H9 (cell line): ENCODE measurements at regions not wholly inside any gene's neighbourhood (a gene's known extent, or its start where the extent isn't known, plus 50 kb on each side); places are given as distances from the start of the nearest gene placed in this dataset.
A peak's percentile ranks its signal among the peaks of the same experiment; 100 is the strongest.

Experiments used
- DNase-seq: peaks from one replicate; pipeline ENCODE4 v3.0.0-alpha.2; 2017
- H2AFZ ChIP-seq: one replicate; pipeline ENCODE4 v1.6.1; 2013; ENCODE audit warnings: mild to moderate bottlenecking, low read length, control low read depth, moderate library complexity
- H2AK5ac ChIP-seq: 2 replicates; pipeline ENCODE4 v1.6.1; 2013; ENCODE audit warnings: low read length, control low read depth, mixed read lengths; ENCODE audit not compliant: insufficient read length
- H2BK120ac ChIP-seq: one replicate; pipeline ENCODE4 v1.6.1; 2013; ENCODE audit warnings: low read depth, mild to moderate bottlenecking, low read length, control low read depth, inconsistent platforms; ENCODE audit not compliant: poor library complexity, severe bottlenecking
- H2BK12ac ChIP-seq: 2 replicates; pipeline ENCODE4 v1.6.1; 2013; ENCODE audit warnings: low read length, control low read depth, mixed read lengths, low read depth; ENCODE audit not compliant: insufficient read length
- H2BK15ac ChIP-seq: 2 replicates; pipeline ENCODE4 v1.6.1; 2013; ENCODE audit warnings: low read depth, low read length, control low read depth
- H2BK20ac ChIP-seq: one replicate; pipeline ENCODE4 v1.6.1; 2013; ENCODE audit warnings: low read depth, mild to moderate bottlenecking, low read length, control low read depth, inconsistent platforms; ENCODE audit not compliant: poor library complexity, severe bottlenecking
- H2BK5ac ChIP-seq: 2 replicates; pipeline ENCODE4 v1.6.1; 2013; ENCODE audit warnings: low read length, control low read depth, mixed read lengths; ENCODE audit not compliant: insufficient read length
- H3K14ac ChIP-seq: 2 replicates; pipeline ENCODE4 v1.6.1; 2013; ENCODE audit warnings: low read length, control low read depth; ENCODE audit not compliant: insufficient read depth
- H3K18ac ChIP-seq: 2 replicates; pipeline ENCODE4 v1.6.1; 2013; ENCODE audit warnings: low read depth, mild to moderate bottlenecking, mixed read lengths, low read length, control low read depth; ENCODE audit not compliant: insufficient read length
- H3K23ac ChIP-seq: 2 replicates; pipeline ENCODE4 v1.6.1; 2013; ENCODE audit warnings: low read length, control low read depth, mixed read lengths, low read depth; ENCODE audit not compliant: insufficient read length
- H3K23me2 ChIP-seq: 2 replicates; pipeline ENCODE4 v1.6.1; 2013; ENCODE audit warnings: low read depth, mild to moderate bottlenecking, mixed read lengths, low read length, control low read depth; ENCODE audit not compliant: insufficient read length, poor library complexity, severe bottlenecking
- H3K27ac ChIP-seq: 2 replicates; pipeline ENCODE4 v1.5.1; 2013; ENCODE audit warnings: low read length, control low read depth, mixed read lengths, low read depth; ENCODE audit not compliant: insufficient read length
- H3K27me3 ChIP-seq: 2 replicates; pipeline ENCODE4 v1.6.1; 2013; ENCODE audit warnings: low read length, control low read depth, inconsistent platforms; ENCODE audit not compliant: insufficient read depth
- H3K4ac ChIP-seq: 2 replicates; pipeline ENCODE4 v1.6.1; 2013; ENCODE audit warnings: low read depth, mild to moderate bottlenecking, control low read depth, inconsistent platforms, low read length, moderate library complexity
- H3K4me1 ChIP-seq: 2 replicates; pipeline ENCODE4 v1.6.1; 2013; ENCODE audit warnings: low read length, control low read depth, inconsistent platforms; ENCODE audit not compliant: insufficient read depth
- H3K4me2 ChIP-seq: 2 replicates; pipeline ENCODE4 v1.6.1; 2013; ENCODE audit warnings: low read length, control low read depth, mixed read lengths; ENCODE audit not compliant: insufficient read length, insufficient read depth
- H3K56ac ChIP-seq: 2 replicates; pipeline ENCODE4 v1.6.1; 2013; ENCODE audit warnings: low read depth, mild to moderate bottlenecking, mixed read lengths, low read length, control low read depth; ENCODE audit not compliant: insufficient read length
- H3K79me1 ChIP-seq: 2 replicates; pipeline ENCODE4 v1.6.1; 2013; ENCODE audit warnings: low read depth, mild to moderate bottlenecking, moderate library complexity, low read length, control low read depth, inconsistent platforms; ENCODE audit not compliant: insufficient read depth, poor library complexity, severe bottlenecking
- H3K79me2 ChIP-seq: 2 replicates; pipeline ENCODE4 v1.6.1; 2013; ENCODE audit warnings: low read length, control low read depth, inconsistent platforms; ENCODE audit not compliant: insufficient read depth
- H3K9ac ChIP-seq: 2 replicates; pipeline ENCODE4 v1.6.1; 2013; ENCODE audit warnings: low read length, control low read depth, mixed read lengths; ENCODE audit not compliant: insufficient read length; ENCODE audit errors: extremely low read depth
- H3K9me3 ChIP-seq: one replicate; pipeline ENCODE4 v1.6.1; 2013; ENCODE audit warnings: low read depth, low read length, inconsistent platforms; ENCODE audit not compliant: control insufficient read depth
- H3T11ph ChIP-seq: one replicate; pipeline ENCODE4 v1.6.1; 2013; ENCODE audit warnings: mild to moderate bottlenecking, low read length, control low read depth, inconsistent platforms
- H4K20me1 ChIP-seq: one replicate; pipeline ENCODE4 v1.6.1; 2013; ENCODE audit not compliant: control insufficient read depth, insufficient read length, insufficient read depth
- H4K5ac ChIP-seq: 2 replicates; pipeline ENCODE4 v1.6.1; 2013; ENCODE audit warnings: low read depth, mild to moderate bottlenecking, mixed read lengths, low read length, control low read depth; ENCODE audit not compliant: insufficient read length
- H4K8ac ChIP-seq: replicated peaks from 2 replicates; pipeline ENCODE4 v1.6.1; 2013; ENCODE audit warnings: low read length, control low read depth, mixed read lengths, low read depth; ENCODE audit not compliant: insufficient read length
- H4K91ac ChIP-seq: 2 replicates; pipeline ENCODE4 v1.6.1; 2013; ENCODE audit warnings: low read depth, mild to moderate bottlenecking, moderate library complexity, mixed read lengths, low read length, control low read depth; ENCODE audit not compliant: insufficient read length
- H3K27ac Mint-ChIP-seq, 3 experiments: 2 replicates in 2 of 3; 3 replicates in 1 of 3; pipeline ENCODE4 v1.8.0; 2020 to 2021; ENCODE audit warnings: mixed read lengths in 3 of 3, mild to moderate bottlenecking in 1 of 3, moderate library complexity in 1 of 3
- H3K27me3 Mint-ChIP-seq: 2 replicates; pipeline ENCODE4 v1.8.0; 2021; ENCODE audit warnings: low read depth, mild to moderate bottlenecking, moderate library complexity, mixed read lengths
- H3K36me3 Mint-ChIP-seq, 3 experiments: 2 replicates in 2 of 3; 3 replicates in 1 of 3; pipeline ENCODE4 v1.8.0; 2020 to 2021; ENCODE audit warnings: low read depth in 3 of 3, mixed read lengths in 3 of 3; ENCODE audit not compliant: insufficient read depth in 1 of 3
- H3K4me1 Mint-ChIP-seq, 2 experiments: 2 replicates each; pipeline ENCODE4 v1.8.0; 2020; ENCODE audit warnings: mixed read lengths in 2 of 2
- H3K4me3 Mint-ChIP-seq, 2 experiments: 2 replicates in 1 of 2; 3 replicates in 1 of 2; pipeline ENCODE4 v1.8.0; 2020 to 2021; ENCODE audit warnings: mild to moderate bottlenecking in 2 of 2, mixed read lengths in 2 of 2, moderate library complexity in 1 of 2
- H3K9me3 Mint-ChIP-seq, 2 experiments: 2 replicates in 1 of 2; 3 replicates in 1 of 2; pipeline ENCODE4 v1.8.0; 2020; ENCODE audit warnings: mild to moderate bottlenecking in 2 of 2, mixed read lengths in 2 of 2, moderate library complexity in 1 of 2
- CTCF ChIP-seq: fragments of 200-600 bp; sonication (generic); conservative IDR thresholded peaks from 3 replicates; pipeline ENCODE4 v1.8.0; 2021; ENCODE audit warnings: antibody characterized with exemption, mild to moderate bottlenecking
- WGBS: extraction: QIAGEN DNeasy Blood & Tissue Kit; methylation state at CpG from one replicate; pipeline ENCODE4 v1.1.7; 2013; ENCODE audit warnings: missing lambda C conversion rate, low lambda C conversion rate, mixed read lengths; ENCODE audit not compliant: insufficient read length; ENCODE audit errors: extremely low coverage; 5-methylcytosine and 5-hydroxymethylcytosine counted together

- no peak overlapping the region for H3K4me3 Mint-ChIP-seq
- Histone ChIP-seq H3K14ac (no peak overlapping the region), H2AFZ (no peak overlapping the region), H4K91ac (no peak overlapping the region), H2BK5ac (no peak overlapping the region), H3K4ac (no peak overlapping the region), H3T11ph (no peak overlapping the region), H2BK12ac (no peak overlapping the region), H3K18ac (no peak overlapping the region), H3K9ac (no peak overlapping the region), H4K5ac (no peak overlapping the region), H2BK120ac (no peak overlapping the region), H3K23ac (no peak overlapping the region), H3K4me1 (0 out of 2 replicates have a peak, but pooled peaks cover 3% of the 10 kb centered on the region), H2BK20ac (no peak overlapping the region), H4K8ac (no peak overlapping the region), H3K56ac (no peak overlapping the region), H2BK15ac (no peak overlapping the region), H4K20me1 (no peaks in the 10 kb centered on the region), H2AK5ac (no peak overlapping the region), H3K23me2 (no peaks in the 10 kb centered on the region), H3K79me2 (no peaks in the 10 kb centered on the region), H3K27me3 (no peaks in the 10 kb centered on the region), H3K9me3 (no peaks in the 10 kb centered on the region), H3K27ac (no peak overlapping the region), H3K79me1 (no peaks in the 10 kb centered on the region), H3K4me2 (no peak overlapping the region)
- H3K9me3 Mint-ChIP-seq = no peaks in the 10 kb centered on the region
- no peaks in the 10 kb centered on the region; a peak in 1 of 7 replicates for H3K36me3 Mint-ChIP-seq
- peaks cover 12 to 13% of the 10 kb centered on the region in 2 experiments for H3K4me1 Mint-ChIP-seq
- no CpG with 5 or more reads among the region's 4 CpGs for WGBS
- peak overlapping the region in 2 of 3 experiments; percentile 25 to 80; a peak in 4 of 7 replicates for H3K27ac Mint-ChIP-seq
- no peak for TF ChIP-seq CTCF
- no peak for DNase-seq
- H3K27me3 Mint-ChIP-seq = no peaks in the 10 kb centered on the region
Measured at GRCh38 chr6:134729561-134729960, 220.3 kb downstream of the ALDH8A1 start.
